Panc1 (cell line): ENCODE measurements at regions not wholly inside any gene's neighbourhood (a gene's known extent, or its start where the extent isn't known, plus 50 kb on each side); places are given as distances from the start of the nearest gene placed in this dataset.

Experiments used
- ATAC-seq: fragments of 200-7000 bp; cut with Tn5 transposase; 2 replicates; pipeline ENCODE4 v1.9.1; 2020; ENCODE audit warnings: mild to moderate bottlenecking, moderate library complexity
- BruUV-seq: library from RNA; stranded (reverse); fragments of 400-500 nt; replicated peaks from 2 replicates; lab custom pipeline; 2021; lab: Mats Ljungman, UMichigan
- CTCF ChIA-PET: fragments of 300-600 bp; sonication (Branson Sonifier 250); formaldehyde crosslinking; loops from one replicate; lab custom pipeline; 2022; ENCODE audit warnings: antibody characterized with exemption; lab: Charles Lee
- POLR2A ChIA-PET: fragments of 300-600 bp; sonication (Branson Sonifier 250); formaldehyde crosslinking; loops from one replicate; lab custom pipeline; 2022; ENCODE audit warnings: antibody characterized with exemption; lab: Charles Lee
- DNase-seq: peaks from one replicate; pipeline ENCODE4 v3.0.0-alpha.2; 2010; ENCODE audit warnings: low read depth, low spot score
- H3K27ac ChIP-seq: 2 replicates; pipeline ENCODE4 v1.5.1; 2011; ENCODE audit warnings: mild to moderate bottlenecking, low read length, inconsistent platforms
- H3K27me3 ChIP-seq: fragments of 200-500 bp; sonication (Bioruptor generic); 2 replicates; pipeline ENCODE4 v1.6.0; 2014; ENCODE audit warnings: low read length, inconsistent platforms; ENCODE audit not compliant: control insufficient read depth, insufficient read depth
- H3K36me3 ChIP-seq: fragments of 200-500 bp; sonication (Bioruptor generic); 2 replicates; pipeline ENCODE4 v1.5.1; 2014; ENCODE audit warnings: inconsistent platforms, mild to moderate bottlenecking, low read length, moderate library complexity; ENCODE audit not compliant: control insufficient read depth, insufficient read depth
- H3K4me1 ChIP-seq: 2 replicates; pipeline ENCODE4 v1.5.1; 2011; ENCODE audit warnings: inconsistent platforms, mild to moderate bottlenecking, low read length, moderate library complexity; ENCODE audit not compliant: control insufficient read depth, insufficient read depth
- H3K4me3 ChIP-seq, 2 experiments: 2 replicates each; pipeline ENCODE4 v1.5.1; 2011 to 2012; ENCODE audit warnings: low read depth in 2 of 2, low read length in 2 of 2, mild to moderate bottlenecking in 2 of 2, inconsistent platforms in 1 of 2, moderate library complexity in 1 of 2
- H3K9me3 ChIP-seq: fragments of 200-500 bp; sonication (Bioruptor generic); 2 replicates; pipeline ENCODE4 v1.5.1; 2014; ENCODE audit warnings: low read depth, mild to moderate bottlenecking, inconsistent platforms, low read length, moderate library complexity; ENCODE audit not compliant: control insufficient read depth, insufficient read depth
- POLR2AphosphoS5 ChIP-seq: IDR thresholded peaks from 2 replicates; pipeline ENCODE4 v1.6.1; 2012; ENCODE audit warnings: mild to moderate bottlenecking, low read depth, low read length, moderate library complexity
- SIN3A ChIP-seq: IDR thresholded peaks from 2 replicates; pipeline ENCODE4 v1.6.1; 2012; ENCODE audit warnings: low read depth, mild to moderate bottlenecking, low read length, moderate library complexity, borderline replicate concordance; ENCODE audit not compliant: insufficient read depth
- TCF7L2 ChIP-seq: IDR thresholded peaks from 2 replicates; pipeline ENCODE4 v1.6.1; 2011; ENCODE audit warnings: mild to moderate bottlenecking, low read depth, low read length, inconsistent platforms
- in situ Hi-C: cut with HindIII; loops from 2 replicates; pipeline ENCODE4 v1.10.0; 2016; ENCODE audit warnings: low sequenced_read_pairs, low pct_unique_long_range_greater_than_20kb
- intact Hi-C: fragments of 100-400 bp; cut with micrococcal nuclease; formaldehyde crosslinking; loops from one replicate; pipeline ENCODE4 v1.10.0; 2022; ENCODE audit not compliant: unreplicated experiment
- TF ChIP-seq, protein P1 (sequence below), 2 experiments: IDR thresholded peaks; 2 replicates each; pipeline ENCODE4 v1.6.1; 2011 to 2012; ENCODE audit warnings: low read depth in 2 of 2, control low read depth in 1 of 2, low read length in 1 of 2, mild to moderate bottlenecking in 1 of 2, moderate library complexity in 1 of 2; ENCODE audit not compliant: insufficient read depth in 1 of 2
- TF ChIP-seq, protein P2 (sequence below): fragments of 450-650 bp; IDR thresholded peaks from 2 replicates; pipeline ENCODE4 v1.5.1; 2017; ENCODE audit warnings: mild to moderate bottlenecking

DNA sequence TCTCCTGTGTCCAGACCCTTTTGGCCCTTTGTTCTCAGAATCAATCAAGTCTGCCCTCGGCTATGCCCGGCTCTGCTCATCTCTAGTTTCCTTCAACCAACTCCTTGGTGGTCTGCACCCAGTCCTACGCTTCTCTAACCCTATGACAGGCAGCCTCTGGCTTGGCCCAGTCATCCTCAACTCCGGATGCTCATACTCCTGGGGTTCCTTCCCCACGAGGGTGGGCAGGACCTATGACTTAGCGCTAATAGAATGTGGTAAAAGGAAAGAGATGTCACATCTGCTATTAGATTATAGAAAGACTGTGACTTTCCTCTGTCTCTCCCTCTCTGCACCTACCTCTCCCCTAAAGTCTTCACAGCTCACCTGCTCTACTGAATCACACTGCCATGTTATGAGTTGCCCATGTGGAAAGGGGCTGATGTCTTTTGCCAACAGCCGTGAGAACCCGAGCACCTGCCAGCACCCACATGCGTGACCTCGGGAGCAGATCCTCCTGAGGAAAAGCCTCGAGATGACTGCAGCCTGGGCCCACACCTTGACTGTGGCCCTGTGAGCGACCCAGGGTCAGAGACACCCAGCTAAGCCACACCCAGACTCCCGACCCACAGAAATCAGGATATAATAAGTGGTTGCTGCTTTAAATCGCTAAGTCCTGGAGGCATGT, 334.9 kb downstream of the GADD45G start:
- Histone ChIP-seq H3K4me1 (no peaks in the 10 kb centered on the region), H3K9me3 (no peaks in the 10 kb centered on the region), H3K4me3 (no peak overlapping the region), H3K27me3 (no peaks in the 10 kb centered on the region), H3K36me3 (no peaks in the 10 kb centered on the region), H3K27ac (no peak overlapping the region)
- TF ChIP-seq SIN3A (no peak), POLR2AphosphoS5 (no peak)
- TF ChIP-seq, protein P1, sequence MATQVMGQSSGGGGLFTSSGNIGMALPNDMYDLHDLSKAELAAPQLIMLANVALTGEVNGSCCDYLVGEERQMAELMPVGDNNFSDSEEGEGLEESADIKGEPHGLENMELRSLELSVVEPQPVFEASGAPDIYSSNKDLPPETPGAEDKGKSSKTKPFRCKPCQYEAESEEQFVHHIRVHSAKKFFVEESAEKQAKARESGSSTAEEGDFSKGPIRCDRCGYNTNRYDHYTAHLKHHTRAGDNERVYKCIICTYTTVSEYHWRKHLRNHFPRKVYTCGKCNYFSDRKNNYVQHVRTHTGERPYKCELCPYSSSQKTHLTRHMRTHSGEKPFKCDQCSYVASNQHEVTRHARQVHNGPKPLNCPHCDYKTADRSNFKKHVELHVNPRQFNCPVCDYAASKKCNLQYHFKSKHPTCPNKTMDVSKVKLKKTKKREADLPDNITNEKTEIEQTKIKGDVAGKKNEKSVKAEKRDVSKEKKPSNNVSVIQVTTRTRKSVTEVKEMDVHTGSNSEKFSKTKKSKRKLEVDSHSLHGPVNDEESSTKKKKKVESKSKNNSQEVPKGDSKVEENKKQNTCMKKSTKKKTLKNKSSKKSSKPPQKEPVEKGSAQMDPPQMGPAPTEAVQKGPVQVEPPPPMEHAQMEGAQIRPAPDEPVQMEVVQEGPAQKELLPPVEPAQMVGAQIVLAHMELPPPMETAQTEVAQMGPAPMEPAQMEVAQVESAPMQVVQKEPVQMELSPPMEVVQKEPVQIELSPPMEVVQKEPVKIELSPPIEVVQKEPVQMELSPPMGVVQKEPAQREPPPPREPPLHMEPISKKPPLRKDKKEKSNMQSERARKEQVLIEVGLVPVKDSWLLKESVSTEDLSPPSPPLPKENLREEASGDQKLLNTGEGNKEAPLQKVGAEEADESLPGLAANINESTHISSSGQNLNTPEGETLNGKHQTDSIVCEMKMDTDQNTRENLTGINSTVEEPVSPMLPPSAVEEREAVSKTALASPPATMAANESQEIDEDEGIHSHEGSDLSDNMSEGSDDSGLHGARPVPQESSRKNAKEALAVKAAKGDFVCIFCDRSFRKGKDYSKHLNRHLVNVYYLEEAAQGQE (IDR thresholded peaks at IDR 0.05; ENCODE audit: insufficient read depth in 1 of 2, low read depth in 2 of 2, low read length in 1 of 2): no peak
- intact Hi-C loops (no loop called here), in situ Hi-C loops (no loop called here)
- no TSS peak for BruUV-seq
- DNase-seq (no peak), ATAC-seq (no peak)
- CTCF ChIA-PET: no interaction called here
- POLR2A ChIA-PET: no interaction called here

DNA sequence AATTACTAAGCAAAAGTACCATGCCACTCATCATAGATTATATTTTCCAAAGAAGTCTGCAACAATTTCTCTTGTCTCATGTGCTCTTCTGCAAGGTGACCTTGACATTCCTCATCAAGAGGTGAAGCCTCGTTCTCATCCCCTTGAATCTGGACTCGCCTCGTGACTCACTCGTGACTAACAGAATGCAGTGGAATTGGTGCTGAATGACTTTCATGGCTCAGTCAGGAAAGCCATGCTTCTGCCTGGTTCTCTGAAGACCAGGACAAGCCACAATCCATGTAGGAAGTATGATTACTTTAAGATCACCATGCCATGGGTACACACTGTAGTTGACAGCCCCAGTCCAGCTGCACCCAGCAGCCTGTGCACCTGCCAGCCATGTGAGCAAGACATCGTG, 335.8 kb downstream of the GADD45G start:
- POLR2A ChIA-PET: no interaction called here
- Histone ChIP-seq H3K4me1 (no peaks in the 10 kb centered on the region), H3K27me3 (no peaks in the 10 kb centered on the region), H3K9me3 (no peaks in the 10 kb centered on the region), H3K36me3 (no peaks in the 10 kb centered on the region), H3K27ac (no peak overlapping the region), H3K4me3 (no peak overlapping the region)
- CTCF ChIA-PET: no interaction called here
- no TSS peak for BruUV-seq
- in situ Hi-C loops: no loop called here
- TF ChIP-seq, protein P1 (IDR thresholded peaks at IDR 0.05; ENCODE audit: insufficient read depth in 1 of 2, low read depth in 2 of 2, low read length in 1 of 2): no peak
- TF ChIP-seq SIN3A (no peak), TCF7L2 (no peak), POLR2AphosphoS5 (no peak)
- TF ChIP-seq, protein P2, sequence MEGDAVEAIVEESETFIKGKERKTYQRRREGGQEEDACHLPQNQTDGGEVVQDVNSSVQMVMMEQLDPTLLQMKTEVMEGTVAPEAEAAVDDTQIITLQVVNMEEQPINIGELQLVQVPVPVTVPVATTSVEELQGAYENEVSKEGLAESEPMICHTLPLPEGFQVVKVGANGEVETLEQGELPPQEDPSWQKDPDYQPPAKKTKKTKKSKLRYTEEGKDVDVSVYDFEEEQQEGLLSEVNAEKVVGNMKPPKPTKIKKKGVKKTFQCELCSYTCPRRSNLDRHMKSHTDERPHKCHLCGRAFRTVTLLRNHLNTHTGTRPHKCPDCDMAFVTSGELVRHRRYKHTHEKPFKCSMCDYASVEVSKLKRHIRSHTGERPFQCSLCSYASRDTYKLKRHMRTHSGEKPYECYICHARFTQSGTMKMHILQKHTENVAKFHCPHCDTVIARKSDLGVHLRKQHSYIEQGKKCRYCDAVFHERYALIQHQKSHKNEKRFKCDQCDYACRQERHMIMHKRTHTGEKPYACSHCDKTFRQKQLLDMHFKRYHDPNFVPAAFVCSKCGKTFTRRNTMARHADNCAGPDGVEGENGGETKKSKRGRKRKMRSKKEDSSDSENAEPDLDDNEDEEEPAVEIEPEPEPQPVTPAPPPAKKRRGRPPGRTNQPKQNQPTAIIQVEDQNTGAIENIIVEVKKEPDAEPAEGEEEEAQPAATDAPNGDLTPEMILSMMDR: no peak
- no peak for DNase-seq
- intact Hi-C loops: no loop called here
- no peak for ATAC-seq
